Ascending aorta (tissue), 2 donors: ENCODE measurements at regions not wholly inside any gene's neighbourhood (a gene's known extent, or its start where the extent isn't known, plus 50 kb on each side); places are given as distances from the start of the nearest gene placed in this dataset.

Experiments
- DNase-seq, 2 donors: peaks; one replicate each; pipeline ENCODE4 v3.0.0-alpha.2; 2019; ENCODE audit warnings: low spot score in 2 of 2
- H3K27ac ChIP-seq, 2 donors: fragments of 200-600 bp; sonication (generic); one replicate each; pipeline ENCODE4 v1.5.1; 2016 to 2017; ENCODE audit warnings: mild to moderate bottlenecking in 1 of 2
- H3K27me3 ChIP-seq: fragments of 200-600 bp; sonication (generic); one replicate; pipeline ENCODE4 v1.5.1; 2017
- H3K36me3 ChIP-seq, 2 donors: fragments of 200-600 bp; sonication (generic); one replicate each; pipeline ENCODE4 v1.5.1; 2016
- H3K4me1 ChIP-seq, 2 donors: fragments of 200-600 bp; sonication (generic); one replicate each; pipeline ENCODE4 v1.5.1; 2016 to 2017; ENCODE audit warnings: mild to moderate bottlenecking in 1 of 2
- H3K4me3 ChIP-seq, 2 donors: fragments of 200-600 bp; sonication (generic); one replicate each; pipeline ENCODE4 v1.5.1; 2016 to 2017; ENCODE audit warnings: mild to moderate bottlenecking in 1 of 2
- H3K9me3 ChIP-seq, 2 donors: fragments of 200-600 bp; sonication (generic); one replicate each; pipeline ENCODE4 v1.5.1; 2016
- intact Hi-C: fragments of 100-400 bp; cut with DNase I; formaldehyde crosslinking; loops from one replicate; pipeline ENCODE4 v1.15.1; 2023
- TF ChIP-seq, protein P1 (sequence below), 3 experiments: fragments of 200-600 bp in 2 of 3; fragments of 450-650 bp in 1 of 3; sonication (generic) in 2 of 3; IDR thresholded peaks; one replicate each; pipeline ENCODE4 v1.5.1; 2016 to 2019; ENCODE audit warnings: antibody characterized with exemption in 3 of 3, mild to moderate bottlenecking in 1 of 3, moderate library complexity in 1 of 3

DNA sequence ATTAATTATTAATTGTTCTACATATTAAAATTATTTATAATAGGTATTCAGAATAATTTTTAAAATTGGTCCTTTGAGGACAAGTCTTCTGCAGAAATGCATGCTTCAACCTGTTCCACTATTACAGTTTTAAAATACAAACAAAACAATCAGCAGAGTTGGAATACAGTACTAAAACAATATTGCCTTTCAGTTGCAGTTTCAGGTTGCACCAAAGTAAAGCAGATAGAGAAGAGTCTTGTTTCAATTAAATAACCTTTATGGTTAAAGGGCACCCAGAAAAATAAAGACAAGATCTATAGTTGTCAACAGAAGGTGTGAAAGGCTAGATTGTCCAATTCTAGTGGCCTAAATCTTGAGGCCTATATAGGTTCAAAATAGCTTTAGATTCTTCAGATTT, 424.5 kb downstream of the FOXG1 start:
- intact Hi-C loops = no loop called here
- no peaks in the 10 kb centered on the region for H3K9me3 ChIP-seq
- H3K4me1 ChIP-seq = no peaks in the 10 kb centered on the region
- H3K27ac ChIP-seq = no peak overlapping the region
- TF ChIP-seq, protein P1, sequence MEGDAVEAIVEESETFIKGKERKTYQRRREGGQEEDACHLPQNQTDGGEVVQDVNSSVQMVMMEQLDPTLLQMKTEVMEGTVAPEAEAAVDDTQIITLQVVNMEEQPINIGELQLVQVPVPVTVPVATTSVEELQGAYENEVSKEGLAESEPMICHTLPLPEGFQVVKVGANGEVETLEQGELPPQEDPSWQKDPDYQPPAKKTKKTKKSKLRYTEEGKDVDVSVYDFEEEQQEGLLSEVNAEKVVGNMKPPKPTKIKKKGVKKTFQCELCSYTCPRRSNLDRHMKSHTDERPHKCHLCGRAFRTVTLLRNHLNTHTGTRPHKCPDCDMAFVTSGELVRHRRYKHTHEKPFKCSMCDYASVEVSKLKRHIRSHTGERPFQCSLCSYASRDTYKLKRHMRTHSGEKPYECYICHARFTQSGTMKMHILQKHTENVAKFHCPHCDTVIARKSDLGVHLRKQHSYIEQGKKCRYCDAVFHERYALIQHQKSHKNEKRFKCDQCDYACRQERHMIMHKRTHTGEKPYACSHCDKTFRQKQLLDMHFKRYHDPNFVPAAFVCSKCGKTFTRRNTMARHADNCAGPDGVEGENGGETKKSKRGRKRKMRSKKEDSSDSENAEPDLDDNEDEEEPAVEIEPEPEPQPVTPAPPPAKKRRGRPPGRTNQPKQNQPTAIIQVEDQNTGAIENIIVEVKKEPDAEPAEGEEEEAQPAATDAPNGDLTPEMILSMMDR (IDR thresholded peaks at IDR 0.05) = no peak
- H3K4me3 ChIP-seq = no peak overlapping the region
- H3K27me3 ChIP-seq = no peaks in the 10 kb centered on the region
- H3K36me3 ChIP-seq = no peaks in the 10 kb centered on the region
- DNase-seq = no peak

GRCh38 chr14:29197557-29197956, 431.0 kb downstream of the FOXG1 start:
- no peak overlapping the region for H3K27ac ChIP-seq
- TF ChIP-seq, protein P1 (IDR thresholded peaks at IDR 0.05) = no peak
- H3K4me3 ChIP-seq = no peak overlapping the region
- H3K9me3 ChIP-seq = no peaks in the 10 kb centered on the region
- no peaks in the 10 kb centered on the region for H3K4me1 ChIP-seq
- no peaks in the 10 kb centered on the region for H3K27me3 ChIP-seq
- H3K36me3 ChIP-seq = no peaks in the 10 kb centered on the region
- no peak for DNase-seq
- intact Hi-C loops = no loop called here

DNA sequence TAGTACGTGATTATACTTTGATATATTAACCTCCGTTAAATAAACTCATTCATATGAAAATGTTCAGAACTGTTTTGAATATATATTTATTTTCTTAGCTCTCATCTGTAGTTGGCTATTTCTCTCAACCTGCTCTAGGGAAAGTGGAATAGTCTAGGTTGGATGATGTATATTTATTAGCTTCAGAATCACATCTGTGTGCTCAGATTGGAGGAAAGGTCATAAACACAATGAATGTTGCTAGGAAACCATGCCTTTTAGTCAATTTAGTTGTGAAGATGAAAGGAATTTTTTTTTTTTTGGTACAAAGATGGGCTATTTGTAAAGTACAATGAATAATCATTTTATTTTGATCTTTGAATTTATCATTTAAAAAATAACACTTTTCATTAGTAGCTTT, 439.1 kb downstream of the FOXG1 start:
- DNase-seq = no peak
- Histone ChIP-seq H3K4me3 (no peak overlapping the region), H3K9me3 (no peaks in the 10 kb centered on the region), H3K4me1 (no peaks in the 10 kb centered on the region), H3K27ac (no peak overlapping the region), H3K27me3 (no peaks in the 10 kb centered on the region), H3K36me3 (no peaks in the 10 kb centered on the region)
- TF ChIP-seq, protein P1 (IDR thresholded peaks at IDR 0.05) = no peak
- intact Hi-C loops = no loop called here

DNA sequence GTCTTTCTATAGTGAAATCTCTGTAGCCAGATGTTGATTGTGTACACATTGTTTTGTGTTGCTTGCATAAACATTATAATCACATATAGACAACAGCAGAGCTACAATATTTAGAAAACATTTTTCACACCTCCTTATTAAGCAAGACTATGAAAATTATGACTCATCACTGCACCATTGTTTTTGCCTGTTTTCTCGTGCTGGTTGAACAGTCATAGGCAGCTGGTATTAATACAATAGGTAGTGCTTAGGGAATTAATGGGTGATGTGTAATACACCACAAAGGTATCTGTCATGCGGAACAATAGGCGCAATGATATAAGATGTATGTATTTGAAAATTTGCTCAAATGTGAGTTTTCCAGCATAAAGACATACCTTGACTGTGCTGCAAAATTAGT, 449.3 kb downstream of the FOXG1 start:
- Histone ChIP-seq H3K27me3 (no peaks in the 10 kb centered on the region), H3K9me3 (no peaks in the 10 kb centered on the region), H3K4me3 (no peak overlapping the region), H3K4me1 (no peaks in the 10 kb centered on the region), H3K36me3 (no peaks in the 10 kb centered on the region), H3K27ac (no peak overlapping the region)
- no peak for DNase-seq
- intact Hi-C loops = no loop called here
- TF ChIP-seq, protein P1 (IDR thresholded peaks at IDR 0.05) = no peak

DNA sequence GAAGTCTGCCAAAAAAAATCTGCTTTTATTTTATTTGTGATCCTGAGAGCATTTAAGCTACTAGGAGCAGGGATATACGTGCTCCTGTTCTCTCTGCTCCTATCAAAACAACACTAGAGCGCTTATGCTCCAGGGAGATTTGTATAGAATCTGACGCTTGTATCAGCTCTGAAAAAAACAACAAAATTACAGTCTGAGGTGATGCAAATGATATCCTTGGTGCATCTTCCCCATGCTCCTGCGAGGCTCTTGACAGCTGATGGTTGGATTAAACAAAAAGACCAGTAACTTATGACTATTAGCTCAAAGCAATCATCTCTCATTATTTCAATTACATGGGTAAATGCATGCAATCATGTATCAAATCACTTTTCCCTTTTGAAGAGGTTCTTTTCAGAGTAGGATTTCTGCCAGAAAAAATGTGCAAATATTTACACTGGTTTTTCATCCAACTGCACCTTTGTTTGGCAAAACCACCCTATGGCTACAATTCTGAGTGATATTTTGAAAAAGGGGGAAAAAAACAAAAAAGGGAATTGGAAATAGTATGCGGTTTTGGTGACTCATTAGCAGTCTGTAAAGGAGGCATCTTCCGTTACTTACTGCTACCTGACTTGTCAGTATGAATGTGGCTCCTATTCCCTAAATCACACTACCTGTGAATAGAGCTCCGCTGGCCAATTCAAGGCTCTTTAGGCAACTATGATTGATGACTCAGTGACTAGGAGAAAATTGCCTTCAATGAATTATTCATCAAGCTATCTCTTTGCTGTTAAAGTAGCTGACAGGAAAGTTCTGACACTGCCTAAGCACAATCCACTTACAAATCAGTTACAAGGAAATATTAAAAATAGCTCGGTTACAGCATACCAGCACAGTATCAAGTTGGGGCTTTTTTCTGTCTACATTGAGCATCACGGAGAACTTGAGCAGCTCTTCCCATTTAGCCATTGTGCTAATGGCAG, 450.0 kb downstream of the FOXG1 start:
- Histone ChIP-seq H3K36me3 (no peaks in the 10 kb centered on the region), H3K4me1 (no peaks in the 10 kb centered on the region), H3K4me3 (no peak overlapping the region), H3K27ac (no peak overlapping the region), H3K27me3 (no peaks in the 10 kb centered on the region), H3K9me3 (no peaks in the 10 kb centered on the region)
- TF ChIP-seq, protein P1 (IDR thresholded peaks at IDR 0.05) = no peak
- no peak for DNase-seq
- intact Hi-C loops = no loop called here
